ENCODE measurements at regions not wholly inside any gene's neighbourhood (a gene's known extent, or its start where the extent isn't known, plus 50 kb on each side); places are given as distances from the start of the nearest gene placed in this dataset.

DNA sequence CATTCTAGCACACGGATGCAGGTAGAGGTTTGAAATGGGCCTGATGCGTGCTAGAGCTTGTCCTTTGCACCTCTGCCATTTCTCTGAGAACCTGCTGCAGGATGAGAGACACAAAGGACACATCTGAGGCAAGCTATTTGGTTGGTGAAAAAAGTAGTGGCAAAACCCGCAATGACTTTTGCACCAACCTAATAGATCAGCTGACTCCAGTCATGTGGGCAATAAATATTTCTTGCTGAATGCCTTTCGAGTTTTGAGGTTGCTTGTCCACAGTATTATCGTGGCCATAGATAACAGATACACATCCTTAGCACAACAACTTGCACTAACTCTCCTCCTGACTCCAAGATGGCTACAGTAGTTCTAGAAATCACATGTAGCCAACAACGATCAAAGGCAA lies 57.8 kb upstream of the ZNF423 start:
- Histone ChIP-seq H3F3A (ENCODE audit: insufficient read depth, low read length) (no peaks in the 10 kb centered on the region), H3K27me3 (replicated peaks; ENCODE audit: insufficient read depth, low read length) (0 out of 2 replicates have a peak, but pooled peaks cover 3% of the 10 kb centered on the region), H3K9ac (ENCODE audit: low read length) (no peak overlapping the region)

DNA sequence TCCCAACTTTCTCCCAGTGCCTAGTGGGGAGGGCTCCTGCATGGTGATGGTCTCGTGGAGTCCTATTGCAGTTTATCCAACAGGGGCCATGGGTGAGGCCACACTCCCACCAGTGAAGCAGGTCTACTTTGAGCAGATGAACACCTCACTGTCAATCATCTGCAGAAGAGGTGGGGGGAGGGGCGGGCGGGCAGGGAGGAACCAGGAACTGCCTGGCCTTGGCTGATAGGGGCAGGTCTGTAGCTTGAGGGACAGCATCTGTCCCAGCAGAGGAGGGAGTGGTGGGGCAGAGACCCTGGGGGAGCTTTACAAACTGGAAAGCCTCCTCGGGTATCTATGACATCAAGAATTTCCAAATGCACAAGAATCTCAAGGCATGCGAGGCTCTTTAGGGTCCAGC lies 58.7 kb upstream of the ZNF423 start:
- H3K4me3 ChIP-seq (ENCODE audit: low read length): no peak overlapping the region
- TF ChIP-seq EZH2 (optimal IDR thresholded peaks at IDR 0.05; ENCODE audit: low read depth, low read length) (no peak), EZH2phosphoT487 (IDR thresholded peaks at IDR 0.05; ENCODE audit: low read length) (no peak), CTCF (IDR thresholded peaks at IDR 0.05; ENCODE audit: low read length) (no peak)
- no peaks in the 10 kb centered on the region for H3K79me2 ChIP-seq (ENCODE audit: low read length)
- H3K27me3 ChIP-seq (replicated peaks; ENCODE audit: insufficient read depth, low read length): 0 out of 2 replicates have a peak, but pooled peaks cover 3% of the 10 kb centered on the region
- H3K27ac ChIP-seq (ENCODE audit: low read length): no peak overlapping the region
- no peaks in the 10 kb centered on the region for H3K9me2 ChIP-seq (replicated peaks; ENCODE audit: insufficient read depth, low read length)
- no peaks in the 10 kb centered on the region for H3K4me1 ChIP-seq (ENCODE audit: low read length)
- H3F3A ChIP-seq (ENCODE audit: insufficient read depth, low read length): no peaks in the 10 kb centered on the region
- H3K9ac ChIP-seq (ENCODE audit: low read length): no peak overlapping the region
- H3K36me3 ChIP-seq (replicated peaks; ENCODE audit: insufficient read depth, low read length): no peaks in the 10 kb centered on the region
- no peak overlapping the region for H3K4me2 ChIP-seq (ENCODE audit: low read depth, low read length)
- H2AFZ ChIP-seq (ENCODE audit: low read length): no peak overlapping the region
- DNase-seq: no peak
- no peaks in the 10 kb centered on the region for H3K9me3 ChIP-seq (replicated peaks; ENCODE audit: insufficient read depth, low read length)
- no peaks in the 10 kb centered on the region for H4K20me1 ChIP-seq (ENCODE audit: insufficient read depth, low read length)

More for the DNA sequence above, 57.8 kb upstream of the ZNF423 start:
- Histone ChIP-seq H3K36me3 (replicated peaks; ENCODE audit: insufficient read depth, low read length) (no peaks in the 10 kb centered on the region), H3K9me2 (replicated peaks; ENCODE audit: insufficient read depth, low read length) (no peaks in the 10 kb centered on the region), H3K4me3 (ENCODE audit: low read length) (no peak overlapping the region), H3K4me1 (ENCODE audit: low read length) (no peaks in the 10 kb centered on the region), H3K4me2 (ENCODE audit: low read depth, low read length) (no peak overlapping the region), H3K27ac (ENCODE audit: low read length) (no peak overlapping the region), H4K20me1 (ENCODE audit: insufficient read depth, low read length) (no peaks in the 10 kb centered on the region), H3K9me3 (replicated peaks; ENCODE audit: insufficient read depth, low read length) (no peaks in the 10 kb centered on the region), H2AFZ (ENCODE audit: low read length) (no peak overlapping the region), H3K79me2 (ENCODE audit: low read length) (no peaks in the 10 kb centered on the region)
- TF ChIP-seq EZH2phosphoT487 (IDR thresholded peaks at IDR 0.05; ENCODE audit: low read length) (no peak), EZH2 (optimal IDR thresholded peaks at IDR 0.05; ENCODE audit: low read depth, low read length) (no peak), CTCF (IDR thresholded peaks at IDR 0.05; ENCODE audit: low read length) (no peak)
- DNase-seq: no peak

- no peak for DNase-seq
- no peak overlapping the region for H3K27ac ChIP-seq (ENCODE audit: low read length)
- no peaks in the 10 kb centered on the region for H3K36me3 ChIP-seq (replicated peaks; ENCODE audit: insufficient read depth, low read length)
- no peaks in the 10 kb centered on the region for H3F3A ChIP-seq (ENCODE audit: insufficient read depth, low read length)
- no peak overlapping the region for H3K4me2 ChIP-seq (ENCODE audit: low read depth, low read length)
- no peaks in the 10 kb centered on the region for H3K9me3 ChIP-seq (replicated peaks; ENCODE audit: insufficient read depth, low read length)
- H3K27me3 ChIP-seq (replicated peaks; ENCODE audit: insufficient read depth, low read length): no peaks in the 10 kb centered on the region
- no peak for TF ChIP-seq EZH2 (optimal IDR thresholded peaks at IDR 0.05; ENCODE audit: low read depth, low read length)
- TF ChIP-seq EZH2phosphoT487 (IDR thresholded peaks at IDR 0.05; ENCODE audit: low read length): no peak
- TF ChIP-seq CTCF (IDR thresholded peaks at IDR 0.05; ENCODE audit: low read length): no peak
- no peaks in the 10 kb centered on the region for H4K20me1 ChIP-seq (ENCODE audit: insufficient read depth, low read length)
- no peak overlapping the region for H3K4me3 ChIP-seq (ENCODE audit: low read length)
- no peaks in the 10 kb centered on the region for H3K4me1 ChIP-seq (ENCODE audit: low read length)
- no peak overlapping the region for H3K9ac ChIP-seq (ENCODE audit: low read length)
- no peak overlapping the region for H2AFZ ChIP-seq (ENCODE audit: low read length)
- no peaks in the 10 kb centered on the region for H3K9me2 ChIP-seq (replicated peaks; ENCODE audit: insufficient read depth, low read length)
- H3K79me2 ChIP-seq (ENCODE audit: low read length): no peaks in the 10 kb centered on the region
Measured at GRCh38 chr16:49918257-49918656, 62.3 kb upstream of the ZNF423 start.
